DMS79 (cell line): ENCODE measurements at regions not wholly inside any gene's neighbourhood (a gene's known extent, or its start where the extent isn't known, plus 50 kb on each side); places are given as distances from the start of the nearest gene placed in this dataset.

Source experiments
- DNase-seq: peaks from one replicate; lab custom pipeline; 2025; lab: John Stamatoyannopoulos, UW

GRCh38 chr2:146666340-146666739, 1178.5 kb upstream of the ACVR2A start:
- no peak for DNase-seq

- DNase-seq = no peak
These were observed 1179.0 kb upstream of the ACVR2A start for GRCh38 chr2:146665800-146666199.

- DNase-seq = no peak
These were observed 1183.2 kb upstream of the ACVR2A start for GRCh38 chr2:146661473-146662096.

GRCh38 chr2:146659976-146660375, 1184.9 kb upstream of the ACVR2A start:
- DNase-seq = no peak

- no peak for DNase-seq
These were observed 1192.5 kb upstream of the ACVR2A start for GRCh38 chr2:146652311-146652710.

GRCh38 chr2:146651361-146651760, 1193.5 kb upstream of the ACVR2A start:
- DNase-seq = no peak

- no peak for DNase-seq
These were observed 1202.8 kb upstream of the ACVR2A start for GRCh38 chr2:146642066-146642465.

- no peak for DNase-seq
These were observed 1210.4 kb upstream of the ACVR2A start for GRCh38 chr2:146634230-146635097.

- DNase-seq = no peak
These were observed 1211.7 kb upstream of the ACVR2A start for GRCh38 chr2:146633159-146633558.

- no peak for DNase-seq
These were observed 1212.1 kb upstream of the ACVR2A start for GRCh38 chr2:146632707-146633106.

- no peak for DNase-seq
These were observed 1220.2 kb upstream of the ACVR2A start for GRCh38 chr2:146624430-146625160.

GRCh38 chr2:146623771-146624170, 1221.1 kb upstream of the ACVR2A start:
- no peak for DNase-seq

- no peak for DNase-seq
These were observed 1223.2 kb upstream of the ACVR2A start for GRCh38 chr2:146621656-146622055.

GRCh38 chr2:146615778-146616177, 1229.1 kb upstream of the ACVR2A start:
- DNase-seq = no peak

GRCh38 chr2:146608490-146608889, 1236.3 kb upstream of the ACVR2A start:
- no peak for DNase-seq

- no peak for DNase-seq
These were observed 1240.3 kb upstream of the ACVR2A start for GRCh38 chr2:146604521-146604920.

- DNase-seq = no peak
These were observed 1242.0 kb upstream of the ACVR2A start for GRCh38 chr2:146602856-146603255.

- no peak for DNase-seq
These were observed 1242.4 kb upstream of the ACVR2A start for GRCh38 chr2:146602383-146602782.

- DNase-seq = no peak
These were observed 1246.0 kb upstream of the ACVR2A start for GRCh38 chr2:146598791-146599190.

GRCh38 chr2:146597291-146597690, 1247.5 kb upstream of the ACVR2A start:
- DNase-seq = no peak

- no peak for DNase-seq
These were observed 1252.9 kb upstream of the ACVR2A start for GRCh38 chr2:146591908-146592307.

GRCh38 chr2:146587291-146587713, 1257.5 kb upstream of the ACVR2A start:
- DNase-seq = no peak

- no peak for DNase-seq
These were observed 1260.5 kb upstream of the ACVR2A start for GRCh38 chr2:146584316-146584715.
